Kidney epithelial cell (primary cell): ENCODE measurements at regions not wholly inside any gene's neighbourhood (a gene's known extent, or its start where the extent isn't known, plus 50 kb on each side); places are given as distances from the start of the nearest gene placed in this dataset.
A peak's percentile ranks its signal among the peaks of the same experiment; 100 is the strongest.

Experiments used
- DNase-seq: peaks from one replicate; pipeline ENCODE4 v3.0.0-alpha.2; 2010; ENCODE audit warnings: low read depth
- H3K27me3 ChIP-seq: 2 replicates; pipeline ENCODE4 v1.6.0; 2011; ENCODE audit warnings: low read length; ENCODE audit not compliant: control insufficient read depth, insufficient read depth
- H3K36me3 ChIP-seq: 2 replicates; pipeline ENCODE4 v1.5.1; 2011; ENCODE audit warnings: low read length; ENCODE audit not compliant: control insufficient read depth, insufficient read depth
- H3K4me3 ChIP-seq: 2 replicates; pipeline ENCODE4 v1.5.1; 2011; ENCODE audit warnings: low read depth, mild to moderate bottlenecking, control low read depth, low read length
- CTCF ChIP-seq: IDR thresholded peaks from 2 replicates; pipeline ENCODE4 v1.5.1; 2011; ENCODE audit warnings: mild to moderate bottlenecking, moderate library complexity, low read length, control low read depth, inconsistent platforms; ENCODE audit not compliant: insufficient read depth, poor library complexity, severe bottlenecking

- TF ChIP-seq CTCF, result no peak
- H3K4me3 ChIP-seq, result no peak overlapping the region
- H3K27me3 ChIP-seq, result no peaks in the 10 kb centered on the region
- DNase-seq, result no peak
- H3K36me3 ChIP-seq, result no peaks in the 10 kb centered on the region
Observed at GRCh38 chr12:97024393-97024792, 117.3 kb downstream of the NEDD1 start.

GRCh38 chr12:97026901-97027300 is 119.8 kb downstream of the NEDD1 start:
- TF ChIP-seq CTCF, result no peak
- no peak for DNase-seq
- Histone ChIP-seq H3K4me3 (no peak overlapping the region), H3K36me3 (no peaks in the 10 kb centered on the region), H3K27me3 (no peaks in the 10 kb centered on the region)

- TF ChIP-seq CTCF, result no peak
- DNase-seq, result no peak
- no peaks in the 10 kb centered on the region for H3K36me3 ChIP-seq
- H3K27me3 ChIP-seq, result no peaks in the 10 kb centered on the region
- no peak overlapping the region for H3K4me3 ChIP-seq
Observed at GRCh38 chr12:97027482-97027881, 120.4 kb downstream of the NEDD1 start.

GRCh38 chr12:97038131-97038530 is 131.1 kb downstream of the NEDD1 start:
- no peaks in the 10 kb centered on the region for H3K27me3 ChIP-seq
- no peaks in the 10 kb centered on the region for H3K36me3 ChIP-seq
- no peak overlapping the region for H3K4me3 ChIP-seq
- TF ChIP-seq CTCF, result no peak
- DNase-seq, result no peak

- H3K4me3 ChIP-seq, result no peak overlapping the region
- no peak for TF ChIP-seq CTCF
- peak; percentile 53 for DNase-seq
- H3K36me3 ChIP-seq, result no peaks in the 10 kb centered on the region
- no peaks in the 10 kb centered on the region for H3K27me3 ChIP-seq
Observed at GRCh38 chr12:97038834-97039233, 131.8 kb downstream of the NEDD1 start.

GRCh38 chr12:97046901-97047300 is 139.8 kb downstream of the NEDD1 start:
- no peak for DNase-seq
- no peak for TF ChIP-seq CTCF
- Histone ChIP-seq H3K27me3 (no peaks in the 10 kb centered on the region), H3K36me3 (no peaks in the 10 kb centered on the region), H3K4me3 (no peak overlapping the region)
